CD8-positive, alpha-beta memory T cell (primary cell): ENCODE measurements at regions not wholly inside any gene's neighbourhood (a gene's known extent, or its start where the extent isn't known, plus 50 kb on each side); places are given as distances from the start of the nearest gene placed in this dataset.
A peak's percentile ranks its signal among the peaks of the same experiment; 100 is the strongest.

Source experiments
- CTCF ChIA-PET: fragments of 350-600 bp; sonication (Branson Sonifier 250); formaldehyde crosslinking; loops from one replicate; lab custom pipeline; 2021; ENCODE audit warnings: antibody characterized with exemption; lab: Charles Lee
- POLR2A ChIA-PET: fragments of 350-600 bp; sonication (Branson Sonifier 250); formaldehyde crosslinking; loops from one replicate; lab custom pipeline; 2021; ENCODE audit warnings: antibody characterized with exemption; lab: Charles Lee
- DNase-seq, 5 donors: peaks; one replicate each; pipeline versions ENCODE4 v3.0.0 to v3.0.0-alpha.2; 2020 to 2022; ENCODE audit warnings: mixed read lengths in 1 of 5
- H3K27ac ChIP-seq: one replicate; pipeline ENCODE4 v1.7.0; 2013; ENCODE audit warnings: low read depth, mild to moderate bottlenecking, low read length, moderate library complexity
- H3K27me3 ChIP-seq: 2 replicates; pipeline ENCODE4 v1.7.0; 2013; ENCODE audit warnings: low read length, mild to moderate bottlenecking; ENCODE audit not compliant: insufficient read depth, poor library complexity, severe bottlenecking
- H3K36me3 ChIP-seq: 2 replicates; pipeline ENCODE4 v1.7.0; 2013; ENCODE audit warnings: mild to moderate bottlenecking, low read length, moderate library complexity; ENCODE audit not compliant: insufficient read depth
- H3K4me1 ChIP-seq: 2 replicates; pipeline ENCODE4 v1.7.0; 2013; ENCODE audit warnings: mild to moderate bottlenecking, low read length, moderate library complexity; ENCODE audit not compliant: insufficient read depth
- H3K4me3 ChIP-seq: 2 replicates; pipeline ENCODE4 v1.7.0; 2013; ENCODE audit warnings: mild to moderate bottlenecking, low read length
- H3K9me3 ChIP-seq: 2 replicates; pipeline ENCODE4 v1.7.0; 2013; ENCODE audit warnings: mild to moderate bottlenecking, low read length
- H3K27ac Mint-ChIP-seq, 8 donors: one replicate each; pipeline ENCODE4 v1.8.0; 2020 to 2021; ENCODE audit warnings: mixed read lengths in 8 of 8, mild to moderate bottlenecking in 6 of 8, inconsistent platforms in 3 of 8, moderate library complexity in 3 of 8
- H3K27me3 Mint-ChIP-seq, 2 donors: one replicate each; pipeline ENCODE4 v1.8.0; 2020 to 2021; ENCODE audit warnings: mixed read lengths in 2 of 2, mild to moderate bottlenecking in 1 of 2, moderate library complexity in 1 of 2
- H3K36me3 Mint-ChIP-seq, 3 donors: one replicate each; pipeline ENCODE4 v1.8.0; 2020 to 2021; ENCODE audit warnings: mixed read lengths in 3 of 3, inconsistent platforms in 1 of 3, mild to moderate bottlenecking in 1 of 3
- H3K4me1 Mint-ChIP-seq, 3 donors: one replicate each; pipeline ENCODE4 v1.8.0; 2020 to 2021; ENCODE audit warnings: mixed read lengths in 3 of 3, inconsistent platforms in 1 of 3, mild to moderate bottlenecking in 1 of 3
- H3K4me3 Mint-ChIP-seq, 7 donors: one replicate each; pipeline ENCODE4 v1.8.0; 2020 to 2021; ENCODE audit warnings: mixed read lengths in 7 of 7, mild to moderate bottlenecking in 6 of 7, moderate library complexity in 4 of 7, inconsistent platforms in 2 of 7
- H3K9me3 Mint-ChIP-seq, 5 donors: one replicate each; pipeline ENCODE4 v1.8.0; 2020 to 2022; ENCODE audit warnings: mixed read lengths in 5 of 5, mild to moderate bottlenecking in 3 of 5, moderate library complexity in 2 of 5, inconsistent platforms in 1 of 5

DNA sequence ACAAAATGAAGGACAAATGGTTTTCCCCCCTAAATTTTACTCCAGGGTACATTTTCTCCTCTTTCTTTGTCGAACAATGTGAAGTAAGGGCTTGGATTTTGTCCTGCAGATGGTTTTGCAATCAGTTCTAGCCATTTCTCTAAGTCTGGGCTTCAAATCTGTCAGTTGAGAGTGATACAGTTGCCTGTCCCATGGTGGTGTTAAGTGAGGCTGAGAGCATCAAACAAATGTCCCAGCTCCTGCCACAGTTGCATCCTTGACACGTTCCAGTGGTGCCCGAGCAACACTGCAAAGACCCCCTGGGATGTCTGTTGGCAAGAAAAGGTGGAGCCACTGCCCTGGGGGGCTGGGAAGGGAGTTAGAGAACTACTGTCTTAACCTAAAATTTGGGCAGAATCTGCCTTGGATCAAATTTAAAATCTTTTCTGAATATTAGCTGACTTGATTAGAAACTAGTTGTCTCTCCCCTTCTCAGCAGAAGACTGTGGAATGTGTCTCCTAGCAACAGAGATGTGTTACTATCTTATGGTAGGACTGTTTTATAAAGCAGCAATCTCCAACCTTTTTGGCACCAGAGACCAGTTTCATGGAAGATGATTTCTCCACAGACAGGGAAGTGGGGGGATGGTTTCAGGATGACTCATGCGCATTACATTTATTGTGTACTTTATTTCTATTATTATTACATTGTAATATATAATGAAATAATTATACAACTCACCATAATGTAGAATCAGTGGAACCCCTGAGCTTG is 102.0 kb upstream of the STEAP1B start:
- no peaks in the 10 kb centered on the region for H3K36me3 Mint-ChIP-seq
- Histone ChIP-seq H3K4me1 (no peaks in the 10 kb centered on the region), H3K4me3 (no peak overlapping the region), H3K27me3 (no peaks in the 10 kb centered on the region), H3K27ac (no peak overlapping the region), H3K36me3 (no peaks in the 10 kb centered on the region), H3K9me3 (no peaks in the 10 kb centered on the region)
- no peak for DNase-seq
- H3K27ac Mint-ChIP-seq, result no peak overlapping the region
- H3K27me3 Mint-ChIP-seq, result peaks cover 4 to 20% of the 10 kb centered on the region in 2 donors
- H3K9me3 Mint-ChIP-seq, result no peaks in the 10 kb centered on the region
- POLR2A ChIA-PET, result no interaction called here
- no peak overlapping the region for H3K4me3 Mint-ChIP-seq
- H3K4me1 Mint-ChIP-seq, result no peaks in the 10 kb centered on the region
- CTCF ChIA-PET, result no interaction called here

DNA sequence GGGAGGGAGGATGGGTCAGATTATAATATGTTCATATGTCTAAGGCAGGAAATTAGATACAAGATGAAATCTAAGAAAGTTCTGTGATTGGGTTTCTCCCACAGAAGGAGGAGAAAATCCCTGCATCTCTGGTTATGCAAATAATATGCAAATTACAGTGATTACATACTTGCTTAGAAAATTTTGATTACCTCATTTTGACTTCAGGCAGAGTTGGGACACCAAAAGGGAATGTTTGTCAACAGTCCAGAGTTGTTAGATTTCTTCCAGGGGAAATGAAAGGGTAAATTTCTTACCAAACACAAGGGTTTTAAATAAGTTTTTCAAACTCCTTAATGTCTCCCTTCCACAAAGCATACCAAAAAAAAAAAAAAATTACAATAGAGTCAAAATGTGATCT is 101.4 kb upstream of the STEAP1B start:
- Histone ChIP-seq H3K9me3 (no peaks in the 10 kb centered on the region), H3K4me3 (no peak overlapping the region), H3K27me3 (no peaks in the 10 kb centered on the region), H3K27ac (no peak overlapping the region), H3K36me3 (no peaks in the 10 kb centered on the region), H3K4me1 (no peaks in the 10 kb centered on the region)
- Mint-ChIP-seq H3K27ac (no peak overlapping the region), H3K4me3 (no peak overlapping the region), H3K27me3 (peaks cover 4 to 20% of the 10 kb centered on the region in 2 donors), H3K36me3 (no peaks in the 10 kb centered on the region), H3K4me1 (no peaks in the 10 kb centered on the region), H3K9me3 (no peaks in the 10 kb centered on the region)
- ChIA-PET CTCF (no interaction called here), POLR2A (no interaction called here)
- DNase-seq, result no peak

DNA sequence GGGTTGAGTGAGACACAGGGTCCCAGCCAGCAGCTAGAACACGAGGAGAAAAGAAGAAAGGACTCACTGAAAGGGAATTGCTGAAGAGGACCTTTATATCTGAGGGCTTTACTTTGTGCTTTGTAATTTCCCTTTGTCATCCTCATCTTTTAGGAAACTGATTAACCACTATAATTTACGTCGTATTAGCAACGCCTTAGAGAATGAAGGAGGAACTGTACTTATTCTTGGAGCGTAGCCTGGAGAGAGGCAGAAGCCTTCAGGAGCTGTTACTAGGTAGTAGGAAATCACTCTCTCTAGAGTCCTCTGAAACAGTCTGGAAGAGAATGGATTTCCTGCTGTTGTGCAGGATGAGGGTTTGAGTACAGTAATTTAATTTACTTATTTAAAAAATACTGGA is 101.0 kb upstream of the STEAP1B start:
- ChIA-PET CTCF (no interaction called here), POLR2A (no interaction called here)
- no peak for DNase-seq
- peaks cover 4 to 20% of the 10 kb centered on the region in 2 donors for H3K27me3 Mint-ChIP-seq
- Histone ChIP-seq H3K4me1 (no peaks in the 10 kb centered on the region), H3K27me3 (no peaks in the 10 kb centered on the region), H3K9me3 (no peaks in the 10 kb centered on the region), H3K27ac (no peak overlapping the region), H3K4me3 (no peak overlapping the region), H3K36me3 (no peaks in the 10 kb centered on the region)
- no peak overlapping the region for H3K4me3 Mint-ChIP-seq
- no peaks in the 10 kb centered on the region for H3K4me1 Mint-ChIP-seq
- H3K9me3 Mint-ChIP-seq, result no peaks in the 10 kb centered on the region
- H3K36me3 Mint-ChIP-seq, result no peaks in the 10 kb centered on the region
- no peak overlapping the region for H3K27ac Mint-ChIP-seq

DNA sequence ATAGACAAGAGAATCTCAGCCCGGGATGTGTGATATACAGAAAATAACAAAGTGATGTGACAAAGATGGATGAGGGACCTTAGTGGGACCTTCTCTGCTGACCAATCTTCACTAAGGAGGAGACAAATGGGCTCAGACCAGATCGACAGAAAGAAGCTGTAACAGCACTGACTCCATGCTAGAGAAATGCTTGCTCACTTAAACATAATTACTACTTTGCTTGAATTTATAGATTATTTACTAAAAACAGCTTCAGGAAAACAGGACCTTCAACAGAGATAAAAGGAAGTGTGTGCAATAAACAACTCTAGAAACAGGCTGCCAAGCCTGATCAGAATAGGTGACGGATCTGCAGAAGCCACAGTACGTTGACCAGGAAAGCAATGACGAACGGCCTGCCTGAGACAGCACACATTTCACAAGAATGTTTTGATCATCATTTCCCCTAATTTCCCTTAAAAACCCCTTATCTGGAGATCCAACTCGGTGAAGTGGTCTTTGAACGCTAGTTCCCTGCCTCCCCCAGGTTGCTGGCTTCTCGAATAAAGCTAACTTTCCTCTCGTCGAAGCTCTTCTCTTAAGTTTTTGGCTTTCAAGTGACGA is 98.4 kb upstream of the STEAP1B start:
- Histone ChIP-seq H3K4me3 (no peak overlapping the region), H3K9me3 (no peaks in the 10 kb centered on the region), H3K4me1 (no peaks in the 10 kb centered on the region), H3K27ac (no peak overlapping the region), H3K27me3 (no peaks in the 10 kb centered on the region), H3K36me3 (no peaks in the 10 kb centered on the region)
- H3K9me3 Mint-ChIP-seq, result no peaks in the 10 kb centered on the region
- POLR2A ChIA-PET, result no interaction called here
- peaks cover 11 to 34% of the 10 kb centered on the region in 2 donors for H3K27me3 Mint-ChIP-seq
- H3K36me3 Mint-ChIP-seq, result no peaks in the 10 kb centered on the region
- no peak for DNase-seq
- H3K4me1 Mint-ChIP-seq, result no peaks in the 10 kb centered on the region
- no peak overlapping the region for H3K4me3 Mint-ChIP-seq
- CTCF ChIA-PET, result no interaction called here
- H3K27ac Mint-ChIP-seq, result no peak overlapping the region

DNA sequence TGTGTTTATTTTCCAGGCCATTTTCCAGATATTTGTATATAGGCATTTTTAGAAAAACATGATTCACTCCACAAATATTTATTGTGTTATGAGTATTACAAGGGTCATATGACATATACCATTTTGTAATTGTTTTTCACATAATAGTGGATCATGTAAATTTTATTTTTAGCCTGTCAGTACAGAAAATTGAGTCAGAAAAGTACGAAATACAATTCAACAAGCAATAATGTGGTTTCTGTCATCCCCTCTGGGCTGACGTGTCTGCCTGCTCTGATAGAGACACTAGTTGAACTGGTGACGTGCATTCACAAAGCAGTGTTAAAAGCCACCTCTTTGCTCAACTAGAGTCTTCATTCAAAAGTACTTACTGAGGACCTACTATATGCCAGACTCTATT is 97.9 kb upstream of the STEAP1B start:
- Mint-ChIP-seq H3K27me3 (peaks cover 11 to 32% of the 10 kb centered on the region in 2 donors), H3K4me3 (no peak overlapping the region), H3K27ac (no peak overlapping the region), H3K9me3 (no peaks in the 10 kb centered on the region), H3K36me3 (no peaks in the 10 kb centered on the region), H3K4me1 (no peaks in the 10 kb centered on the region)
- Histone ChIP-seq H3K27me3 (no peaks in the 10 kb centered on the region), H3K9me3 (no peaks in the 10 kb centered on the region), H3K36me3 (no peaks in the 10 kb centered on the region), H3K27ac (no peak overlapping the region), H3K4me1 (no peaks in the 10 kb centered on the region), H3K4me3 (no peak overlapping the region)
- no peak for DNase-seq
- POLR2A ChIA-PET, result no interaction called here
- CTCF ChIA-PET, result no interaction called here

DNA sequence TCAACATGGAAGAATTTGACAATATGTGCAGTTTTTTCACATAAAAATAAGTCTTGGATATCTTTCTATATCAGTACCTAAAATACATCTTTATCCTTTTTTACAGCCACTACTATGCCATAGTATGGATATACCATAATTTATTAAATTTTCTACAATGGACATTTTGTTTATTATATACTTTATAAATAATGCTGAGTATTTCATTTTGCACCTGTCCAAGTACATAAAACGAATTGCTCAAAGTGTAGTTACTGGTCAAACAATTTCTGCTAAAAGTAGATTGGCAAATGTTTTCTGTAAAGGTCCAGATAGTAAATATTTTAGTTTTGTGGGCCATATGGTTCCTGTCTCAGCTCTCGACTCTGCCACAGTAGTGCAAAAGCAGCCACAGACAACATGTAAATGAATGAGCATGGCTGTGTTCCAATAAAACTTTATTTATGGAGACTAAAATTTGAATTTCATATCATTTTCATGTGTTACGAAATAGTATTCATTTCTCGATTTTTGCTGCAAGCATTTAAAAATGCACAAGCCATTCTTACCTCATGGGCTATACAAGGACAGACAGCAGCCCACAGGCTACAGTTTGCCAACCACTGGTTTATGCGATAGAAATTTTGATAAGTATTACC is 96.9 kb upstream of the STEAP1B start:
- Mint-ChIP-seq H3K27me3 (peaks cover 16 to 39% of the 10 kb centered on the region in 2 donors), H3K4me1 (no peaks in the 10 kb centered on the region), H3K27ac (no peak overlapping the region), H3K4me3 (no peak overlapping the region), H3K9me3 (no peaks in the 10 kb centered on the region), H3K36me3 (no peaks in the 10 kb centered on the region)
- Histone ChIP-seq H3K36me3 (no peaks in the 10 kb centered on the region), H3K27ac (no peak overlapping the region), H3K27me3 (no peaks in the 10 kb centered on the region), H3K4me1 (no peaks in the 10 kb centered on the region), H3K9me3 (no peaks in the 10 kb centered on the region), H3K4me3 (no peak overlapping the region)
- ChIA-PET POLR2A (no interaction called here), CTCF (no interaction called here)
- DNase-seq, result no peak

DNA sequence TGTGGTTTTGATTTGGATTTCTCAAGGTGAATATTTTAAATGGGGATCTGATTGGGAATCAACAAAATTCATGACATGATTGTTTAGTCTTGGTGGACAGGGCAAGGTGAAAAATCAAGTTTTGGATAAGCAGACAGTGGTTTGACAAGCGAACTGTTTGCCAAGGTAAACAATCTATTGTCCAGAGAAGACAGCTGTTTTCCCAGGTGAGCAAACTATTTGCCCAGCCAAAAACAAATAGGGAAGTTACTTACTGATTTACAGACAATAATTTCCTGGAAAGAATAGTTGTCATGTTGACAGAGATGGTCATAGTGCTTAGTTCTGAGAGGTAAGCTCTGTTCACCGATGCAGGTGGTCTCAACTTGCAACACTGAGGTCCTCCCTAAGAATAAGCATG is 94.0 kb upstream of the STEAP1B start:
- Histone ChIP-seq H3K36me3 (no peaks in the 10 kb centered on the region), H3K4me1 (no peaks in the 10 kb centered on the region), H3K27ac (no peak overlapping the region), H3K27me3 (no peaks in the 10 kb centered on the region), H3K4me3 (no peak overlapping the region), H3K9me3 (no peaks in the 10 kb centered on the region)
- CTCF ChIA-PET, result no interaction called here
- Mint-ChIP-seq H3K36me3 (no peaks in the 10 kb centered on the region), H3K27ac (no peak overlapping the region), H3K4me3 (no peak overlapping the region), H3K27me3 (peaks cover 19 to 57% of the 10 kb centered on the region in 2 donors), H3K4me1 (no peaks in the 10 kb centered on the region), H3K9me3 (no peaks in the 10 kb centered on the region)
- POLR2A ChIA-PET, result no interaction called here
- DNase-seq, result no peak

DNA sequence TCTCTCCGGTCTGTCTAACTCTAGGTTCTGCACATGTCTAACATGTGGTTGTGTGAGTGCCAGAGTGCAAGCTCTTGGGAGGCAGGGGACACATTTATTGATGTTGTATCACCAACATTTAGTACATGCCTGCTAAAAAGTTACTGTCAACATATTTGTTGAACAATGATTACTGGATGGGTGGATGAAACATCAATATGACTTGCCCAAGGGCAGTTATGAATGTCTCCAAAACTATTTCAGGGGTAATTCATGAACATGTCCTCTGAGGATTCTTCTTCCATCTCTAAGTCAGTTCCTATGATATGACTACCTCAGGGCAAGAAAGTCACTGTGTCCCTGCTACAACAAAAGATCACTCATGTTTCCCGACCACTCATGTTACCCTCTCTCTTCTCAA is 91.3 kb upstream of the STEAP1B start:
- Mint-ChIP-seq H3K27me3 (peaks cover 16 to 48% of the 10 kb centered on the region in 2 donors), H3K9me3 (no peaks in the 10 kb centered on the region), H3K4me3 (no peak overlapping the region), H3K27ac (peak overlapping the region in 1 of 8 donors; percentile 4), H3K36me3 (no peaks in the 10 kb centered on the region), H3K4me1 (peaks cover 0 to 6% (median 3%) of the 10 kb centered on the region in 3 donors)
- no peak overlapping the region for H3K27ac ChIP-seq
- POLR2A ChIA-PET, result no interaction called here
- CTCF ChIA-PET, result no interaction called here
- DNase-seq, result no peak
- H3K4me3 ChIP-seq, result no peak overlapping the region
- no peaks in the 10 kb centered on the region for H3K9me3 ChIP-seq
- H3K4me1 ChIP-seq, result no peaks in the 10 kb centered on the region
- no peaks in the 10 kb centered on the region for H3K36me3 ChIP-seq
- no peaks in the 10 kb centered on the region for H3K27me3 ChIP-seq
